AG08396 (cell line): ENCODE measurements at regions not wholly inside any gene's neighbourhood (a gene's known extent, or its start where the extent isn't known, plus 50 kb on each side); places are given as distances from the start of the nearest gene placed in this dataset.
"Not testable (repeated sequence)": the region's sequence is repeated elsewhere in the genome, so short reads cannot be mapped to it uniquely, and the experiment has no call there.

Experiments used
- DNase-seq: peaks from one replicate; pipeline ENCODE4 v3.0.0; 2012; ENCODE audit warnings: low spot score, mixed read lengths

- DNase-seq, result no peak
These were observed 51.0 kb upstream of the CHCHD3 start for GRCh38 chr7:133132906-133133305.

- no peak for DNase-seq
These were observed 52.9 kb upstream of the CHCHD3 start for GRCh38 chr7:133134810-133135209.

- no peak for DNase-seq
These were observed 53.6 kb upstream of the CHCHD3 start for GRCh38 chr7:133135451-133135850.

GRCh38 chr7:133139350-133139749 lies 57.5 kb upstream of the CHCHD3 start:
- DNase-seq, result peak; percentile 28

GRCh38 chr7:133139801-133140200 lies 57.9 kb upstream of the CHCHD3 start:
- DNase-seq, result no peak

- DNase-seq, result no peak
These were observed 59.2 kb upstream of the CHCHD3 start for GRCh38 chr7:133140994-133141595.

GRCh38 chr7:133150760-133151159 lies 68.9 kb upstream of the CHCHD3 start:
- DNase-seq, result no peak

GRCh38 chr7:133152875-133153274 lies 71.0 kb upstream of the CHCHD3 start:
- no peak for DNase-seq

- no peak for DNase-seq
These were observed 73.3 kb upstream of the CHCHD3 start for GRCh38 chr7:133155146-133155545.

GRCh38 chr7:133155642-133156041 lies 73.8 kb upstream of the CHCHD3 start:
- no peak for DNase-seq

- no peak for DNase-seq
These were observed 75.2 kb upstream of the CHCHD3 start for GRCh38 chr7:133157045-133157444.

- DNase-seq, result no peak
These were observed 82.6 kb upstream of the CHCHD3 start for GRCh38 chr7:133164498-133164897.

- no peak for DNase-seq
These were observed 83.1 kb upstream of the CHCHD3 start for GRCh38 chr7:133165001-133165400.

- DNase-seq, result no peak
These were observed 83.6 kb upstream of the CHCHD3 start for GRCh38 chr7:133165529-133165928.

GRCh38 chr7:133167300-133167699 lies 85.4 kb upstream of the CHCHD3 start:
- no peak for DNase-seq

GRCh38 chr7:133169167-133169822 lies 83.6 kb upstream of the EXOC4 start:
- not testable (repeated sequence) for DNase-seq

- not testable (repeated sequence) for DNase-seq
These were observed 75.4 kb upstream of the EXOC4 start for GRCh38 chr7:133177476-133177875.

- DNase-seq, result no peak
These were observed 72.2 kb upstream of the EXOC4 start for GRCh38 chr7:133180717-133181116.

- DNase-seq, result no peak
These were observed 69.7 kb upstream of the EXOC4 start for GRCh38 chr7:133183042-133183794.

GRCh38 chr7:133183969-133184368 lies 68.9 kb upstream of the EXOC4 start:
- DNase-seq, result no peak

GRCh38 chr7:133185512-133185911 lies 67.4 kb upstream of the EXOC4 start:
- DNase-seq, result no peak

- DNase-seq, result no peak
These were observed 66.8 kb upstream of the EXOC4 start for GRCh38 chr7:133186060-133186459.

GRCh38 chr7:133190172-133190528 lies 62.7 kb upstream of the EXOC4 start:
- no peak for DNase-seq
